Astrocyte (in vitro differentiated cells and primary cell): ENCODE measurements at regions not wholly inside any gene's neighbourhood (a gene's known extent, or its start where the extent isn't known, plus 50 kb on each side); places are given as distances from the start of the nearest gene placed in this dataset.

Experiments
- CTCF ChIP-seq: IDR thresholded peaks from 2 replicates; pipeline ENCODE4 v1.5.1; 2011; ENCODE audit warnings: low read depth, mild to moderate bottlenecking, inconsistent platforms, low read length, moderate library complexity; ENCODE audit not compliant: insufficient read depth
- EZH2 ChIP-seq: IDR thresholded peaks from 2 replicates; pipeline ENCODE4 v1.6.1; 2012; ENCODE audit warnings: mild to moderate bottlenecking, low read length, inconsistent platforms; ENCODE audit not compliant: insufficient read depth

- TF ChIP-seq CTCF: no peak
- TF ChIP-seq EZH2: no peak
Measured at GRCh38 chr4:17366496-17366895, 145.4 kb downstream of the QDPR start.
